GM18517 (cell line): ENCODE measurements at regions not wholly inside any gene's neighbourhood (a gene's known extent, or its start where the extent isn't known, plus 50 kb on each side); places are given as distances from the start of the nearest gene placed in this dataset.

Source experiments
- ATAC-seq: cut with Tn5 transposase; IDR thresholded peaks from one replicate; pipeline ENCODE4 v1.9.1; 2021; ENCODE audit warnings: mild to moderate bottlenecking, moderate library complexity; ENCODE audit not compliant: unreplicated experiment

DNA sequence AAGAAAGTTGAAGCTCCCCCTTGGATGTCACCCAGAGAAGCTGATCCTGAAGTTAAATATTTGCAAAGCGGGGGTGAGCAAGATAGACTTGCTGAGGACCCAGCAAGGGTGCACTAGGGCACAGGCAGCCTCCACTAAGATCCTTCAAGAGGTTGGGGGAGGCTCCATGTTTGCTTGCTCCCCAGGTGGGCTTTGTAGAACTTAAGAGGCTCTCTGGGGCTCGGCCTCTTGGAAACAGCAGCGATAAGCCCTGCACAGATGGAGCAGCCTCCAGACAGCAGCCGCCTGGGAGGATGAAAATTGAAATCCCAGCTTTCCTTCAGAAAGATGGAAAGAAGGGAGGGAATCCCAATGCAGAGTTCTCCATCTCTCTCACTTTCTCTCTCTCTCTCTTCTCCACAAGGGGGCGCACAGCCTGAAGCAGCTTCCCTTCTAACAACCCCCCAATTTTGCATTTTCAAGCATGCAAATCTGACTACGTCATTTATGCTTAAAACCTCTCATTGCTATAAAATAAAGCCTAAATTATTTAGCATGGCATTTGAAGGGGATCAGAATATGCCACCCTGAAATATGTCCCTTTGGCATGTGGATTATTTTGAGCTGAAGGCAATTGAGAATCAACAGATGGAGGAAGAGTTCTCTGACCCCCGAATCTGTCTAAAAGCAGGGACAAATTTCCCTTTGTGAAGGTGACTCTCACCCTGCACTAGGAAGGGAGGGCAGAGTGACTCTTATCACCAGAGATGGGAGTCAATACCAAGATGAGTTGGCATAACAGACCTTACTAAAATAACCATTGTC, 185.7 kb upstream of the KLHL29 start:
- no peak for ATAC-seq

DNA sequence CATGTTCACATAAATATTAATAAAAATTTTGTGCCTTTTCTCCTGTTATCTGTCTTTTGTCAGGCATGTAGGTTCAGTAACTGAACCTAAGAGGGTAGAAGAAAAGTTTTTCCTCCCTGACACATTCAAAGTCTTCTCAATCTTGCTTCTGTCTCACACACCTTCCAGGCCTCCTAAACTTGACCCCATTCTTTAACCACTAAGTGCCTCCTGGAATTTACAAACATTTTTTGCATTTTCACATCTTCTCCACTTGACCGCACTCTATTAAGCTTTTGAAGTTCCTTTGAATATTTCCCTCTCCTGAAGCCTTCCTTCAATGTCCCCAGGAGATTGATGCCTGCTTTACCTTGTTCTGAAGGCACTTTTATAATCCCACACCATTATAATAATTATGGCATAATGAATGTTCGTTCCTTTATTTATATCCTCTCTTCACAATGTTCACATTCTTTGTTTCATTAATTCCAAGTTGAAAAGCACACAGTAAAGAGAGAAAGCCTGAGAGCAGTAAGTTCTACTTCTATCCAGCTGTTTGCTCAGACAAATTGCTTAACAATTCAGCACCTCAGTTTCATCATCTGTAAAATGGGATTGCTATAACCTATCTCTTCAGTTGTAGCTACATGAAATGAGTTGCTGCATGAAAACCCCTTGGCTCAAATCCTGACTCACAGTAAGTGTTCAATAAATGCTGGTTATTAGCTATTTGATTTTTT, 184.8 kb upstream of the KLHL29 start:
- ATAC-seq, result no peak

DNA sequence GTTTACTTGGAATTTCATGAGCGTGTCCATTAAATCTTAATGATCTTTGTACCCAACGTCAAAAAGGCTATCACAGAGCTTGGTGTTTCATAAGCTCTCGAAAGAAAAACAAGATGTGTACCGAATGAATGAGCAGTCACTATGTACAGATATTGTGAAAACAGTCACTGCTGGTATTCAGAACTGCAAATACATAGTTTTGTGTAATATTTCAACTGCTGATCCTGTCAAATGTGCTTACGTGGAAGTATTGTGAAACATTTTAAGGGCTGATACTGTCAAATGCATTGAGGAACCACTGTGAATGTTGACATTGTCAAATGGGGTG, 184.2 kb upstream of the KLHL29 start:
- no peak for ATAC-seq

DNA sequence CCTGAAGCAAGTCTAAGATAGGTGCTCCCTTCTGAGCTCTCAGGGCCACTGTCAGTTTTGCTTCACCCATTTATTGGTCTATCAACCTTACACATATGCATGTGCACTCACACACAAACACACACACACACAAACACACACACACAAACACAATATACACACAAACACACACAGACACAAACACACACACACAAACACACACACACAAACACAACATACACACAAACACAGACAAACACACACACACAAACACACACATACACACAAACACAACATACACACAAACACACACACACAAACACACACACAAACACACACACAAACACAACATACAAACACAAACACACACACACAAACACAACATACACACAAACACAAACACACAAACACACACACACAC, 181.6 kb upstream of the KLHL29 start:
- ATAC-seq, result no peak

DNA sequence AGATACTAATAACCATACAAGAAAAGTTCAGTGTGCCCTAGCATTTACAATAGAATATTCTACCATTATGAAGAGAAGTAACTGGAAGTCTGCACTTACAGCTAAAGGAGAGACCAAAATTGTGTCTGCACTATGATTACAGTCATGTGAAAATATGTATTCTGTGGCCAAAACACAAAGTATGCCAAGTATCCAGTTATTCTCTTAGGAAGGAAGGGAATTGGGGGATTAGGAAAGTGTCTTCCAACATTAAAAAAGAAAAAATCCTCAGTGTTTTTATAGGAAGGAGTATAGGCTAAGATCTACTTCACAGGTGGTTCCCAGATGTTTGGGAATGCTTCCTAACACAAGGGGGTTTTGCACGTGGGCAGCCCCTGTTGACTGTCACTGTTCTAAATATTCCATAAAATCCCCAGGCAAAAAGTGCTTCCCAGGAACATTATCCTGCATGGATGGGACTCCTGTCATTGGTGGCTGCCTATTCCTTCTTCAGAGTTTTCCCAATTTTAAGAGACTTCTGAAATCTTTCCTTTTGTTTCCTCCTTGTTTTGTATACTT, 180.2 kb upstream of the KLHL29 start:
- no peak for ATAC-seq

DNA sequence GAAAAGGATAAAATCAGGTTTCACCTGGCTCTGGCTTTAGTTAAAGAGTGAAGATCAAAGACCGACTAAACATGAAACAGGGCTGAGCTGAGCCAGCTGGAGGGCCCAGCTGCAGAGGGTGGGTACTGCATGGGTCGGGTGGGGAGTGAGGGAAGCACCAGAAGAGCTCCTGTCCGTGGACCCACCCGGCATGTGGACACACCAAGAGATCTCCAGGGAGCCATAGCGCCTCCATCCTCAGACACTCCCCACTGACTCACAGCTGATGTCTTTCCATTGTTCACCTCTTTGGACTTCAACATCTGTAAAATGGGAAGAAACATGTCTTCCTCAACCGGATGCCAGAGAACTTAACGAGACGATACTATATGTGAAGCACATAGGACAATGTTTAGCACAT, 178.3 kb upstream of the KLHL29 start:
- no peak for ATAC-seq

DNA sequence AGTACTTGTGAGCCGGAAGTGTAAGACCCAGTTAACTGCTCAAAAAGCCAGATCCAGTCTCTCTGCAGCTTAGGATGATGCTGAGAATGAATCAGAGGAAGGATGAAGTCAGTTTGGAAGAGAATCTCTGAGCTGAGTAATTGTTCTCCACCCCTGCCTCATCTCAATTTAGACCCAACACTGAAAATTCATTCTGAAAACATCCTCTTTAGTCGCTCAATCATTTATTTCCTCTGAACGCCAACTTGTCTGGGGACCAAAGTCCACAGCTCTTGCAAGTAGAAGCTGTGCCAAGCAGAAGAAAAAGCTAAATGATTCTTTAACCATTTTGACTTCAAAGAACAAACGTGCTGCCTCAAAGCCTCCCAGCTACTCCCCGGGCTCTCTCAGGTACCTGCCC, 177.1 kb upstream of the KLHL29 start:
- no peak for ATAC-seq

DNA sequence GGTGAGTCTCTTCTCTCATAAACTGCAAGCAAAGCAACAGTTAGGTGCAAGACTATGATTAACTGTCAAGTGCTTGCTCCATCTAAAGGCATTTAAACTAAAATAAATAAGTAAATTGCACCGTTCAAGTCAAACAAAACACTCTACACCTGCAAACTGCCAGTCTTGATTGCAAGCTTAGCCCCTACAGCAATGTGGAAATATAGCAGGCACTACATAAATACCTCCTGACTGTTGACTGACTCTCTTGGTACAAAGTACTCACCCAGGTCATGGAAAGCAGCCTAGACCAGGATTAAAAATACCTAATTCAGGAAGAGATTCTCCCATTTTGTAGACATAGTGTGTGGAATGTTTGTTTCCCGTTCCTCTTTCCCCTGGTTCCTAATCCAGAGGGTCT, 176.6 kb upstream of the KLHL29 start:
- no peak for ATAC-seq

DNA sequence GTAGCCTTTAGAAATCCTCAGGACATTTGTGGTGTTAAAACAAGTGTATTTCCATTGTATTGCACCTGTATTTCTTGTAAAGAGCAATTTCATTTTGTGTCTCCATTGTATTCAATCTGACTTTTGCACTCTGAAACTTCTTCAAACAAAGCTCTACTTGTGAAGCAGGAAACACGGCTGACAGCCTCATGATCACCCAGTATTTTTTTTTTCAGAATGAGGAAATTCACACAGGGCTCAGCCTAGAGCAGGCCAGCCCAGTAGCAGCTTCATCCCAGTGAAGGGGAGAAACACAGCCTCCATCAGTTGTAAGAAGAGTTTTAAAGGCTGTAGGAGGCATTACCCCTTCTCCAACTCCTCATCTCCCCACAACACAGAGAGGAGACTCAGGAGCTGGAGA, 175.9 kb upstream of the KLHL29 start:
- ATAC-seq, result no peak

DNA sequence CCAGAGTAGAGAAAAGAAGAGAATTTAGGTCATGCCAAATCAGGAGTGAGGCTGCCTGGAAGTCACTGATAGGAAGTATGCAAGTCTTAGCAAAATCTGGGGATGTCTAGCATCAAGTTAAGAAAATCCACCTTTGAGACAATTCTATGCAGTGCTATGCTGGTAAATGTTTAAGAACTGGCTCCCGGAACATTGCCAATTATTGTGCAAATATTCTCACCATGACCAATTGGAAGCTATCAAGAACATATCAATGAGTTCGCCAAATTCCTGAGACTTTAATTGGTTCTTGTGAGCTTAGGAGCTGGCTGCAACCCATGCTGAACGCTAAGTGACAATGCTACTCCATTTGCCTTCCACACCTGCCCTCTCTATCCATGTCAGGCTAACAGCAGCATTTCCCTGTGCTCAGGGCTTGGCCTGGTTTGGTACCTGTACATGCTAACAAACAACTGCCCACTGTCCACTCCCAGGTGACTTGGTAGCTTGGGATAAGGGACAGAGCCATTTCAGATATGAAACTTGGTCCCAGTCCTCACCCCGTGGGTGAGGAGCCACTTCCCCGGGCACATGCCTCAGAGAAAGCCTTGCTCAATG, 172.9 kb upstream of the KLHL29 start:
- no peak for ATAC-seq

DNA sequence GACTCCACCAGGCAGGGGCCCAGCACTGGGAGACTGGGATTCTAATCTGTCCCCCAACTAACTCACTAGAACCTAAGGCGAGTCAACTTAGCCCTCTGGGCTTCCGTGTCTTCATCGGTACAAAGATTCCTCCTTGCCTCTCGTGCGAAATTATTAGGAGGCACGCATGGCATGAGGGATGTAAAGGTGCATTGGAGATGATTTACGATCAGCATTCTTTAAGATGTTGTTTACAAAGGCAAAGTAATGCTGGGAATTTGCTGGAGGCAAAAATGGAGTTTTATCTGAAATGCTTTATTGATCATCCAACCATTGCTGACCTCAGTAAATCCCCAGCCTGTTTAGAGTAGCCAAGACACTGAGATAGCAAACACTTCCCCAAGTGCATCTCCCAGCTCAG, 171.8 kb upstream of the KLHL29 start:
- ATAC-seq, result no peak

DNA sequence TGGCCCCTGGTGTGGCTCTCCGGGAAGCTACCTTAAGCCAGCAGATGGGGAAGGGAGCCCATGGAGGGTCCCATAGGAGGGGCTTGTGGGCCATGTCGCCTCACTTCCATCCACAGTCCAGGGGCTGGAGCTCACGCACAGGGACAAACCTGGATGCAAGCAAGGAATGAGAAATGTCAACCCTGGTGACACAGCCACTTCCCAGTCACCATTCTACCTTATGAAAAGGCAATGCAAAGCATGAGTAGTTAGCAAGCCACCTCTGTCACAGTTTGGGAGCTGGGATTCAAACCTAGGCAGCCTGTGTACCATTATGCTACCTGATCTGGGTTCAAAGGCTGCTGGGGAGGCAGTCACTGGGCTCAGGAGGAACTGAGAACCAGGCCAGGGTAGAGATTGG, 170.0 kb upstream of the KLHL29 start:
- no peak for ATAC-seq

DNA sequence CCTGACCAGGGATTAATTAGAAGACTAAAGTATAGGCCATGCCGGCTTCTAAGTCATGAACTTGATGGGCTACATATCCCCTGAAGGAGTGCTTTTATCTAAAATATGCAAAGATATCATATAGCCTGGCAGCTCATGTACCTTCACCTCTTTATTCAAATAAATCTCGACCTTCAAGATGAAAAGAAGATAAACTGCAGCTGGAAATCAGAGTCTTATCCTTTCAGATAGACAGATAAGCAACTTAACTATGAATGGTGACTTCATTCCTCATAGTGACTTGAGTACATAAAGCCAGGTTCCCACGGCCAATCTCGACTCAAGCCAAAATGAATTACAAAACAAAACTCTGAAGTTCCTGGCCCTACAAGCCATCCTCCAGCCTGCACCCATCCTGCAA, 165.3 kb upstream of the KLHL29 start:
- ATAC-seq, result no peak

DNA sequence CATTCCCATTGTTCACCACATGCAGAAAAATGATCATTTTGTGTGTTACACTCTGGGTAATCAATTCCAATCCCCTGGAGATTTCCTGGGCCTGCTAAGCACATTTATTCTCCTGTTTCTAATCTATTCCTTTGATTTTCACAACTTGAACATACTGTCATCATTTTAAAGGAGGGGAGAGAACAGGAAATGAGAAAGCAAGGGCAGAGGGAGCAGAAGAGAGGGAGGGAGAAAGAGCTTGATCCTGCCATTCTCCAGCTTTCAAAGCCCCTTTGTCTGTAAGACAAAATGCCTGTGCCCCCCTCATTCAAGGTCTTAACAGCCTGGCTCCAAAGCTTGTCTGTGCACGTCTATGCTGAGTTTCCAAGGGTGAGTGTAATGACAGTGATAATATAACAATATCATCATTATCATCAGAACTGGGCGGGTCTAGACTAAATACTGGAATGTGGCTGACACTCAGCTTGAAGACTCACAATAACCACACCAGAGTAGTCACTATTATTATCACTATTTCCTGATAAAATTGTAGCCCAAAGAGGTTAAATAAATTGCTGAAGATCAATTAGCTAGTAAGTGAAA, 164.4 kb upstream of the KLHL29 start:
- ATAC-seq, result no peak

DNA sequence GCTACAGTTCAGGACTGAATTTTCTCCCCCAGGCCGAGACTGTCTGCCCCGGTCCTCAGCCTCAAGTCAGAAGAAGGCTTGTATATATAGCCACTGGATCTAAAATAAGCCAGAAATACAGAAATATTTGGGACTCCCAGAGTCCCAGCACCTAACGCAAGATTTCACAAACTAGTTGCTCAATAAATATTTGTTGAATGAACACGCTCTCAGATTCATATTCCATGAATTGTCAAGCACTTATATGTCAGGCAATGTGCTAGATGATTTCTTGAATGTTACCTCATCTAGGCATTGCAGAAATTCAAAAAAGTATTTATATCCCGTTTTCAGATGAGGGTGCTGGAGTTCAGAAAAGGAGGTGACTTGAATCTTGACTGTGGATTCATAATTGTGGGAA, 163.7 kb upstream of the KLHL29 start:
- no peak for ATAC-seq

DNA sequence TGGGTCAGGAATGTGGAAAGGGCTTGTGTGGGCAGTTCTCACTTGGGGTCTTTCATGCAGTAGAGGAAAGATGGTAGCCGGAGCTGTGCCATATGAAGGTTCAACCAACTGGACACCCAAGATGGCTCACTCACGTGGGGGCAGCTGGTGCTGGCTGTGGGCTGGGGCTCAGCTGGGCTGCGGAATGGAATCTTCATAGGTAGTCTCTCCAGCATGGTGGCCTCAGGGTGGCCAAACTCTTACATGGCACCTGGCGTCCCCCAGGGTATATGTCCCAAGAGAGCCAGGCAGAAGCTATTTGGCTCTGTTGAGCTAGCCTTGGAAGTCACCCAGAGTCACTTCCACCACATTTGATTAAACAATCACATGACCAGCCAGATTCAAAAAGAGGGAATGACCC, 163.1 kb upstream of the KLHL29 start:
- ATAC-seq, result no peak

DNA sequence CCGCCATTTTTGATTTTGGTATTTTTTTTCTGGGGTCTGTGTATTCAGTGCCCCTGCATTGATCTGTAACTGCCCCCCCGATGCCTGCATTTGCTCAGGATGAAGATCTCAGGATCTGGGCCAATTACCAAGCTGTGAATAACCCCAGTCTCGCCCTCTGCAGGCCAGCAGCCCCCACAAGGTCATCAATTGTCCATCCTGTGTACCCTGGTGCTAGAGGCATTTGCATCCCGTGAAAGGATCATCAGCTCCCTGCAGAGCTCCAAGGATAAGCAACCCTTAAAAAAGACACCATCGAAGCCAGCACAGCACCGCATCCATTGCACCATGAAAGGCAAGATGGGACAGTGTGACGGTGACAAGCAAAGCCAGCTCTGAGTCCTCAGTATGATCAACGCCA, 154.1 kb upstream of the KLHL29 start:
- ATAC-seq, result no peak

DNA sequence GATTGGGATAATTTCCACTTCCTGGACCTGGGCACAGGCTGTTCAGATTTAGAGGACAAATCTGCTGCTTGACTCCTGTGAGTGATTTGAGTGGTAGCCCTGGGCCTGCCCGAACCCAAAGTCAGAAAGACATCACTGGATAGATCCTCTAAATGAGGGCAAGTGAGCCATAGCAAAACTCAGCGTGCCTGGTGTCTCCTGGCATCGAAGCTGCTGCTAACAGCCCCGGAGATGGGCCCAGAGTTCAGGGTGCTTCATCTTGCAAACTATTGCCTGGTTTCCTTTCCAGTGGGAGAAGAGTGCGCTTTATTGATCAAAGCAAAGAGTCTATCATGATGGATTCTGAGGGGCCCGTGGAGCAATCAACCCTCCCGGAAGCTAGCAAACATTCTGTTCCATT, 153.1 kb upstream of the KLHL29 start:
- no peak for ATAC-seq

DNA sequence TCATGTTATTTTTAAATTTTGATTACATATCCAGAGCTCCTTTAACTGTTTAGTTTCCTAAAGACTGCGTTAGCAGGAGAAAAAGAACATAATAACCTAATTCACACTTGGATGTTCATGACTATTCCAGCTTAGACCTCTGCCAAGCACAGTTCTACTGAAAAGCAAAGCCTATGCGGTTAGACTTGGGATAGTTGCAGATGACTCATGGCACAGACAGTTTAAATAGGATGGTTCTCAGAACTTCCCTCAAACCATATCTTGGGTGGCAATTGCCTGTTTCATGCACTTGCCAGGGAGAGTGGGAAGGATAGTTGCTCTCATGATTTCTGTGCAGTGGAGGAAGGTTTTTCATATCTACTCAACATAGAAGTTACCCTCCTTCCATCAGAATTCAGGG, 149.7 kb upstream of the KLHL29 start:
- no peak for ATAC-seq

DNA sequence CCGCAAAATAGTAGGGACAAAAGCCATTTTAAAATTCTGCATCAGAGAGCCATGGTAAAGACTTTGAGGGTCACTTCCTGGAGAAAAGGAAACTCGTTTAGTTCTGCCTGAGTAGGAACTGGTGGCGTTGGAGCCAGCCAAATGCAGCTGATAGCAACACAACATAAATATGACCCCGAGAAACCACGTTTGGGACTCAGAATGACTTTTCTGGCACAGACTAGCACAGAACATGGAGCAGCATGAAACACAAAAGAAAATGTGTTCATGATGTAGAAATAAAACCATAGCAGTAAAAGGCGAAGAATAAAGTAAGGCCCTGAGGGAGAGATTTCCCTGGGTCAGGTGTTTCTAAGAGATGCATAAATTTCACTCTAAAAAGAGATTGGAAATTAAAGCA, 149.2 kb upstream of the KLHL29 start:
- no peak for ATAC-seq

DNA sequence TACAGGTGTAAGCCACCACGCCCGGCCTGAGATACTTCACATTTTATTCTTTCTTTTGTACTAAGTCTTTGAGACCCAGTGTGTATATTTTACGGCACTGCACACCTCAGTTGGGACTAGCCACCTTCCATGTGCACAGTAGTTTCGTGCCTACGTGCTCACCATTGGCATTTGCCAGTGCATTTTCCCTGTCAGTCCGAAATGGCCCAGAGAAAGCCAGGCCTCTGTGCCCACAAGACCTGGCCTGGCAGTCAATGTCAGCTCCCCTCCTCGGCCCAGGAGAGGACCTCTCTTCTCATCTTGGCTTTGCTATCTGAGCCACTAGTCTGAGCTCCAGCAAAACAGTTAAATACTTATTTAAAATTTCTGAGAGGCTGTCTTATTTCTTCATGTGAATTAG, 147.8 kb upstream of the KLHL29 start:
- ATAC-seq, result no peak
